WTC11 (cell line): ENCODE measurements at regions not wholly inside any gene's neighbourhood (a gene's known extent, or its start where the extent isn't known, plus 50 kb on each side); places are given as distances from the start of the nearest gene placed in this dataset.

ENCODE experiments used
- ATF3 ChIP-seq: sonication (generic); formaldehyde crosslinking; conservative IDR thresholded peaks from 2 replicates; pipeline ENCODE4 v1.8.1; 2022; ENCODE audit warnings: mild to moderate bottlenecking, missing genetic modification reagents
- CTCF ChIP-seq: fragments of 200-600 bp; IDR thresholded peaks from 2 replicates; pipeline ENCODE4 v1.8.0; 2022; ENCODE audit warnings: antibody characterized with exemption
- ETV6 ChIP-seq: sonication (generic); formaldehyde crosslinking; IDR thresholded peaks from 2 replicates; pipeline ENCODE4 v1.8.1; 2022; ENCODE audit warnings: mild to moderate bottlenecking, missing genetic modification reagents
- FOXK1 ChIP-seq: sonication (generic); formaldehyde crosslinking; IDR thresholded peaks from 2 replicates; pipeline ENCODE4 v1.8.0; 2022; ENCODE audit warnings: mild to moderate bottlenecking, moderate library complexity, missing genetic modification reagents
- USF1 ChIP-seq: sonication (generic); formaldehyde crosslinking; IDR thresholded peaks from 2 replicates; pipeline ENCODE4 v1.8.0; 2022; ENCODE audit warnings: mild to moderate bottlenecking, missing genetic modification reagents
- USF2 ChIP-seq: sonication (generic); formaldehyde crosslinking; IDR thresholded peaks from 2 replicates; pipeline ENCODE4 v1.8.1; 2023; ENCODE audit warnings: mild to moderate bottlenecking, missing genetic modification reagents, moderate library complexity
- ZNF138 ChIP-seq: sonication (generic); formaldehyde crosslinking; conservative IDR thresholded peaks from 2 replicates; pipeline ENCODE4 v1.8.1; 2022; ENCODE audit warnings: mild to moderate bottlenecking, moderate library complexity, missing genetic modification reagents
- ZNF263 ChIP-seq: sonication (generic); formaldehyde crosslinking; IDR thresholded peaks from 2 replicates; pipeline ENCODE4 v1.8.1; 2022; ENCODE audit warnings: low read depth, mild to moderate bottlenecking, moderate library complexity, missing genetic modification reagents

- TF ChIP-seq CTCF: no peak
- no peak for TF ChIP-seq USF2 (CRISPR knock-in tag)
- no peak for TF ChIP-seq ETV6
- TF ChIP-seq USF1 (CRISPR knock-in tag): no peak
- no peak for TF ChIP-seq FOXK1 (CRISPR knock-in tag)
- no peak for TF ChIP-seq ZNF138
- TF ChIP-seq ZNF263: no peak
- no peak for TF ChIP-seq ATF3 (CRISPR knock-in tag)
Measured at GRCh38 chr1:168634951-168635532, 58.6 kb downstream of the XCL1 start.
